ENCODE measurements at regions not wholly inside any gene's neighbourhood (a gene's known extent, or its start where the extent isn't known, plus 50 kb on each side); places are given as distances from the start of the nearest gene placed in this dataset.

- TF ChIP-seq FOXM1 (IDR thresholded peaks at IDR 0.05; ENCODE audit: borderline replicate concordance), result no peak
- no peak for TF ChIP-seq SP1 (IDR thresholded peaks at IDR 0.05)
- TF ChIP-seq L3MBTL2 (conservative IDR thresholded peaks at IDR 0.05), result no peak
- no peak for TF ChIP-seq ZNF384 (IDR thresholded peaks at IDR 0.05)
- no peak for TF ChIP-seq SUZ12 (IDR thresholded peaks at IDR 0.05)
- TF ChIP-seq ARNT (IDR thresholded peaks at IDR 0.05), result no peak
- no peak for TF ChIP-seq ELF4 (IDR thresholded peaks at IDR 0.05)
- TF ChIP-seq TARDBP (IDR thresholded peaks at IDR 0.05), result no peak
- no peak for TF ChIP-seq HDGF (IDR thresholded peaks at IDR 0.05; ENCODE audit: borderline replicate concordance)
- TF ChIP-seq LEF1 (IDR thresholded peaks at IDR 0.05; ENCODE audit: borderline replicate concordance), result no peak
- no peak for TF ChIP-seq FOXA1 (IDR thresholded peaks at IDR 0.05)
- TF ChIP-seq NFRKB (IDR thresholded peaks at IDR 0.05), result no peak
- TF ChIP-seq BHLHE40 (IDR thresholded peaks at IDR 0.05; ENCODE audit: borderline replicate concordance), result no peak
- TF ChIP-seq PKNOX1 (IDR thresholded peaks at IDR 0.05), result no peak
These were observed 108.0 kb upstream of the SMAD3 start for GRCh38 chr15:66957431-66957720.
